Upper lobe of left lung (tissue), 4 donors: ENCODE measurements at regions not wholly inside any gene's neighbourhood (a gene's known extent, or its start where the extent isn't known, plus 50 kb on each side); places are given as distances from the start of the nearest gene placed in this dataset.

Experiments used
- EP300 ChIP-seq, 4 donors: sonication (generic); formaldehyde crosslinking; IDR thresholded peaks; one replicate each; pipeline ENCODE4 v1.5.1; 2017; ENCODE audit warnings: antibody characterized with exemption in 4 of 4, control low read depth in 2 of 4
- POLR2A ChIP-seq, 4 donors: fragments of 450-650 bp; IDR thresholded peaks; one replicate each; pipeline ENCODE4 v1.5.1; 2016 to 2017; ENCODE audit warnings: antibody characterized with exemption in 4 of 4, mild to moderate bottlenecking in 2 of 4
- POLR2AphosphoS5 ChIP-seq, 2 donors: sonication (generic); formaldehyde crosslinking; IDR thresholded peaks; one replicate each; pipeline ENCODE4 v1.5.1; 2017; ENCODE audit warnings: antibody characterized with exemption in 2 of 2
- TF ChIP-seq, protein P1 (sequence below), 6 experiments: fragments of 450-650 bp in 4 of 6; fragments of 200-600 bp in 2 of 6; sonication (generic) in 2 of 6; IDR thresholded peaks; one replicate each; pipeline ENCODE4 v1.5.1; 2016 to 2019; ENCODE audit warnings: antibody characterized with exemption in 6 of 6

DNA sequence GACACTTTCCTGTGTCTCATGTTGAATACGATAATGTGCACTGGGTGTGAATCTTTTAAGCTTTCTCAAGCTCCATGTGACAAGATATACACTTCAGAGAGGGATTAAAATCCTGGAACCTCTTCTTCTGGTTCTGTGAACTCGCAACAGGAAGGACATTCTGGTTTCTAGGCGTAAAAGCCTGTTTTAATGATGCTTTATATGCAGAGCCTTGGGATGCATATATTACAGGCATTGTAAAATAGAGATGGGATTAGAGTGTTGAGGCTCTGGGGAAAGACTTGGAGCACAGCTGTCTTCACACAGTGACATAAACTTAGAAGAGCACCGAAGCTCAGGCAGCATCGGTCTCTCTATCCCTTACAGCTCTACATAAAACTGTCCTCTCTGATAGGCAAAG is 107.7 kb upstream of the SV2C start:
- TF ChIP-seq POLR2A (IDR thresholded peaks at IDR 0.05): no peak
- TF ChIP-seq POLR2AphosphoS5 (IDR thresholded peaks at IDR 0.05): no peak
- TF ChIP-seq, protein P1, sequence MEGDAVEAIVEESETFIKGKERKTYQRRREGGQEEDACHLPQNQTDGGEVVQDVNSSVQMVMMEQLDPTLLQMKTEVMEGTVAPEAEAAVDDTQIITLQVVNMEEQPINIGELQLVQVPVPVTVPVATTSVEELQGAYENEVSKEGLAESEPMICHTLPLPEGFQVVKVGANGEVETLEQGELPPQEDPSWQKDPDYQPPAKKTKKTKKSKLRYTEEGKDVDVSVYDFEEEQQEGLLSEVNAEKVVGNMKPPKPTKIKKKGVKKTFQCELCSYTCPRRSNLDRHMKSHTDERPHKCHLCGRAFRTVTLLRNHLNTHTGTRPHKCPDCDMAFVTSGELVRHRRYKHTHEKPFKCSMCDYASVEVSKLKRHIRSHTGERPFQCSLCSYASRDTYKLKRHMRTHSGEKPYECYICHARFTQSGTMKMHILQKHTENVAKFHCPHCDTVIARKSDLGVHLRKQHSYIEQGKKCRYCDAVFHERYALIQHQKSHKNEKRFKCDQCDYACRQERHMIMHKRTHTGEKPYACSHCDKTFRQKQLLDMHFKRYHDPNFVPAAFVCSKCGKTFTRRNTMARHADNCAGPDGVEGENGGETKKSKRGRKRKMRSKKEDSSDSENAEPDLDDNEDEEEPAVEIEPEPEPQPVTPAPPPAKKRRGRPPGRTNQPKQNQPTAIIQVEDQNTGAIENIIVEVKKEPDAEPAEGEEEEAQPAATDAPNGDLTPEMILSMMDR (IDR thresholded peaks at IDR 0.05): no peak
- no peak for TF ChIP-seq EP300 (IDR thresholded peaks at IDR 0.05)
